Gastroesophageal sphincter (tissue), 3 donors: ENCODE measurements at regions not wholly inside any gene's neighbourhood (a gene's known extent, or its start where the extent isn't known, plus 50 kb on each side); places are given as distances from the start of the nearest gene placed in this dataset.
"Not testable (repeated sequence)": the region's sequence is repeated elsewhere in the genome, so short reads cannot be mapped to it uniquely, and the experiment has no call there.

Experiments used
- CTCF ChIP-seq, 4 experiments: fragments of 200-600 bp in 2 of 4; fragments of 450-650 bp in 2 of 4; sonication (generic) in 1 of 4; IDR thresholded peaks; one replicate each; pipeline ENCODE4 v1.5.1; 2017 to 2019; ENCODE audit warnings: antibody characterized with exemption in 4 of 4, mild to moderate bottlenecking in 2 of 4, moderate library complexity in 2 of 4
- POLR2A ChIP-seq, 2 donors: fragments of 450-650 bp; IDR thresholded peaks; one replicate each; pipeline ENCODE4 v1.6.1; 2017; ENCODE audit warnings: antibody characterized with exemption in 2 of 2, mild to moderate bottlenecking in 2 of 2, moderate library complexity in 1 of 2
- POLR2AphosphoS5 ChIP-seq: sonication (generic); formaldehyde crosslinking; IDR thresholded peaks from one replicate; pipeline ENCODE4 v1.6.1; 2017; ENCODE audit warnings: antibody characterized with exemption

GRCh38 chr21:9769718-9770690, 751.4 kb upstream of the TPTE start:
- TF ChIP-seq CTCF (IDR thresholded peaks at IDR 0.05); POLR2A (IDR thresholded peaks at IDR 0.05); POLR2AphosphoS5: not testable (repeated sequence)
